ENCODE measurements at regions not wholly inside any gene's neighbourhood (a gene's known extent, or its start where the extent isn't known, plus 50 kb on each side); places are given as distances from the start of the nearest gene placed in this dataset.

GRCh38 chr22:49577168-49578060 lies 250.3 kb downstream of the BRD1 start:
- Histone ChIP-seq H3K9me3 (peaks cover 0 to 8% of the 10 kb centered on the region in 2 donors), H3K4me3 (no peak overlapping the region), H3K36me3 (no peaks in the 10 kb centered on the region), H3K27me3 (no peaks in the 10 kb centered on the region), H3K4me1 (peaks cover 0 to 5% of the 10 kb centered on the region in 2 donors), H3K27ac (no peak overlapping the region)
- DNase-seq (ENCODE audit: low spot score) = no peak
- TF ChIP-seq CTCF (IDR thresholded peaks at IDR 0.05) = no peak

- H3K27me3 ChIP-seq = no peaks in the 10 kb centered on the region
- H3K4me3 ChIP-seq = no peak overlapping the region
- DNase-seq (ENCODE audit: low spot score) = no peak
- no peak for TF ChIP-seq CTCF (IDR thresholded peaks at IDR 0.05)
- no peak overlapping the region for H3K27ac ChIP-seq
- H3K9me3 ChIP-seq = peaks cover 0 to 8% of the 10 kb centered on the region in 2 donors
- no peaks in the 10 kb centered on the region for H3K36me3 ChIP-seq
- H3K4me1 ChIP-seq = peaks cover 0 to 5% of the 10 kb centered on the region in 2 donors
Observed at GRCh38 chr22:49576241-49577141, 251.2 kb downstream of the BRD1 start.

GRCh38 chr22:49575703-49576081 lies 252.0 kb downstream of the BRD1 start:
- Histone ChIP-seq H3K36me3 (no peaks in the 10 kb centered on the region), H3K27ac (peak overlapping the region in 1 of 2 donors; percentile 48), H3K27me3 (no peaks in the 10 kb centered on the region), H3K9me3 (peaks cover 0 to 8% of the 10 kb centered on the region in 2 donors), H3K4me1 (peaks cover 0 to 5% of the 10 kb centered on the region in 2 donors), H3K4me3 (no peak overlapping the region)
- no peak for DNase-seq (ENCODE audit: low spot score)
- no peak for TF ChIP-seq CTCF (IDR thresholded peaks at IDR 0.05)

GRCh38 chr22:49574881-49575702 lies 252.6 kb downstream of the BRD1 start:
- H3K4me1 ChIP-seq = peaks cover 0 to 5% of the 10 kb centered on the region in 2 donors
- no peak for TF ChIP-seq CTCF (IDR thresholded peaks at IDR 0.05)
- peaks cover 0 to 5% of the 10 kb centered on the region in 2 donors for H3K9me3 ChIP-seq
- H3K27me3 ChIP-seq = no peaks in the 10 kb centered on the region
- no peak for DNase-seq (ENCODE audit: low spot score)
- peak overlapping the region in 1 of 2 donors; percentile 48 for H3K27ac ChIP-seq
- H3K36me3 ChIP-seq = no peaks in the 10 kb centered on the region
- H3K4me3 ChIP-seq = no peak overlapping the region

- Histone ChIP-seq H3K9me3 (no peaks in the 10 kb centered on the region), H3K36me3 (no peaks in the 10 kb centered on the region), H3K27me3 (no peaks in the 10 kb centered on the region), H3K4me3 (no peak overlapping the region), H3K4me1 (peaks cover 0 to 5% of the 10 kb centered on the region in 2 donors), H3K27ac (peak overlapping the region in 1 of 2 donors; percentile 6)
- no peak for TF ChIP-seq CTCF (IDR thresholded peaks at IDR 0.05)
- no peak for DNase-seq (ENCODE audit: low spot score)
Observed at GRCh38 chr22:49574205-49574880, 253.3 kb downstream of the BRD1 start.

Measured in right atrium auricular region (tissue), 2 donors.